ENCODE measurements at regions not wholly inside any gene's neighbourhood (a gene's known extent, or its start where the extent isn't known, plus 50 kb on each side); places are given as distances from the start of the nearest gene placed in this dataset.

DNA sequence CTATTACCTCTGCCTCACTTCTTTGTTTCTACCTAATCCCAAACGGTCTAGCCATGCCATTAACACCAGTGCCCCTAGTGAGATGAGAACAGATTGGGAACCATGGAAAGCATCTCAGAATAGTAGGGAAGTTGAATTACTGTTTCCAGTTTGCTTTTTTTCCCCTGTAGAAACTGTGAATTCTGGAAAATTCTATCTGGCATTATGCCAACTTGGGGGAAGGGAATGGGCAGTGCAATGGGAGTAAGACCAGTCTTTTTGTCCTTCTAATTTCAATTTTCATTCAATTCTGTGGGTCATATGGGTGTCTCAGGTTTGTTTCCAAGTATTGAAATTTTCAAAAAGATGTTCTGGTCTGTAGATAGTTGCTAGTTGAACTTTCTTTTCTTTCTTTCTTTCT, 1666.1 kb downstream of the SLITRK1 start:
- no peaks in the 10 kb centered on the region for H3K36me3 ChIP-seq (ENCODE audit: insufficient read depth, low read length)
- TF ChIP-seq SMC3 (conservative IDR thresholded peaks at IDR 0.05; ENCODE audit: poor library complexity) (no peak), RAD21 (conservative IDR thresholded peaks at IDR 0.05) (no peak), EP300 (conservative IDR thresholded peaks at IDR 0.05; ENCODE audit: poor library complexity, severe bottlenecking) (no peak), EZH2 (IDR thresholded peaks at IDR 0.05; ENCODE audit: borderline replicate concordance, insufficient read depth, low read length, poor library complexity, severe bottlenecking) (no peak), POLR2AphosphoS5 (IDR thresholded peaks at IDR 0.05) (no peak), TAF1 (IDR thresholded peaks at IDR 0.05; ENCODE audit: low read depth) (no peak)
- TF ChIP-seq, protein P1, sequence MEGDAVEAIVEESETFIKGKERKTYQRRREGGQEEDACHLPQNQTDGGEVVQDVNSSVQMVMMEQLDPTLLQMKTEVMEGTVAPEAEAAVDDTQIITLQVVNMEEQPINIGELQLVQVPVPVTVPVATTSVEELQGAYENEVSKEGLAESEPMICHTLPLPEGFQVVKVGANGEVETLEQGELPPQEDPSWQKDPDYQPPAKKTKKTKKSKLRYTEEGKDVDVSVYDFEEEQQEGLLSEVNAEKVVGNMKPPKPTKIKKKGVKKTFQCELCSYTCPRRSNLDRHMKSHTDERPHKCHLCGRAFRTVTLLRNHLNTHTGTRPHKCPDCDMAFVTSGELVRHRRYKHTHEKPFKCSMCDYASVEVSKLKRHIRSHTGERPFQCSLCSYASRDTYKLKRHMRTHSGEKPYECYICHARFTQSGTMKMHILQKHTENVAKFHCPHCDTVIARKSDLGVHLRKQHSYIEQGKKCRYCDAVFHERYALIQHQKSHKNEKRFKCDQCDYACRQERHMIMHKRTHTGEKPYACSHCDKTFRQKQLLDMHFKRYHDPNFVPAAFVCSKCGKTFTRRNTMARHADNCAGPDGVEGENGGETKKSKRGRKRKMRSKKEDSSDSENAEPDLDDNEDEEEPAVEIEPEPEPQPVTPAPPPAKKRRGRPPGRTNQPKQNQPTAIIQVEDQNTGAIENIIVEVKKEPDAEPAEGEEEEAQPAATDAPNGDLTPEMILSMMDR (IDR thresholded peaks at IDR 0.05; ENCODE audit: poor library complexity, severe bottlenecking), result no peak

DNA sequence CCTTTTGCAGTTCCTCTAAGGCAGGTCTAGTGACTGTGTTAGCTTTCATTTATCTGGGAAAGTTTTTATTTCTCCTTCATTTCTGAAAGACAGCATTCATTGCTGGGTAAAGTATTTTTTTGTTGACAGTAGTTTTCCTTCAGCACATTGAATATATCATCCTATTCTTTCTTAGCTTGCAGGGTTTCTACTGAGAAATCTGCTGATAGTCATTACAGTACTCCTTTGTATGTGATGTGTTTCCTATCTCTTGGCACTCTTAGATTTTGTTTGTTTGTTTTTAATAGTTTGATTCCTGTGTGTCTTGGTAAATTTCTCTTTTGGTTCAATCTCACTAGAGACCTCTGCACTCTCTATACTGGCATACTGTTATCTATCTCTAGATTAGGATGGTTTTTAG, 1667.9 kb downstream of the SLITRK1 start:
- Histone ChIP-seq H3K27ac (ENCODE audit: low read length) (no peak overlapping the region), H3K36me3 (ENCODE audit: insufficient read depth, low read length) (no peaks in the 10 kb centered on the region), H4K20me1 (ENCODE audit: insufficient read depth) (no peaks in the 10 kb centered on the region), H3K9ac (ENCODE audit: low read length) (no peak overlapping the region), H3K27me3 (ENCODE audit: insufficient read depth, low read depth, low read length) (no peaks in the 10 kb centered on the region), H3F3A (ENCODE audit: insufficient read depth, low read length, poor library complexity, severe bottlenecking) (no peaks in the 10 kb centered on the region), H3K4me3 (ENCODE audit: low read length) (no peak overlapping the region), H2AFZ (ENCODE audit: low read depth, low read length) (no peak overlapping the region), H3K9me3 (ENCODE audit: low read length) (peaks cover 12% of the 10 kb centered on the region), H3K9me2 (ENCODE audit: insufficient read depth, low read length) (no peaks in the 10 kb centered on the region), H3K79me2 (replicated peaks; ENCODE audit: insufficient read depth, low read length) (no peaks in the 10 kb centered on the region), H3K4me2 (ENCODE audit: low read length) (no peak overlapping the region)
- TF ChIP-seq POLR2AphosphoS5 (IDR thresholded peaks at IDR 0.05), result no peak
- TF ChIP-seq, protein P1 (IDR thresholded peaks at IDR 0.05; ENCODE audit: poor library complexity, severe bottlenecking), result no peak
- TF ChIP-seq RAD21 (conservative IDR thresholded peaks at IDR 0.05), result no peak
- no peak for TF ChIP-seq SMC3 (conservative IDR thresholded peaks at IDR 0.05; ENCODE audit: poor library complexity)
- TF ChIP-seq EZH2 (IDR thresholded peaks at IDR 0.05; ENCODE audit: borderline replicate concordance, insufficient read depth, low read length, poor library complexity, severe bottlenecking), result no peak
- no peak for TF ChIP-seq EP300 (conservative IDR thresholded peaks at IDR 0.05; ENCODE audit: poor library complexity, severe bottlenecking)
- no peak for TF ChIP-seq MXI1 (conservative IDR thresholded peaks at IDR 0.05; ENCODE audit: poor library complexity, severe bottlenecking)
- no peak for TF ChIP-seq TAF1 (IDR thresholded peaks at IDR 0.05; ENCODE audit: low read depth)
- no peak for TF ChIP-seq REST (IDR thresholded peaks at IDR 0.05; ENCODE audit: borderline replicate concordance)

More for the DNA sequence above, 1666.1 kb downstream of the SLITRK1 start:
- H3K4me2 ChIP-seq (ENCODE audit: low read length), result no peak overlapping the region
- no peaks in the 10 kb centered on the region for H4K20me1 ChIP-seq (ENCODE audit: insufficient read depth)
- no peaks in the 10 kb centered on the region for H3K79me2 ChIP-seq (replicated peaks; ENCODE audit: insufficient read depth, low read length)
- no peak overlapping the region for H3K4me3 ChIP-seq (ENCODE audit: low read length)
- no peaks in the 10 kb centered on the region for H3F3A ChIP-seq (ENCODE audit: insufficient read depth, low read length, poor library complexity, severe bottlenecking)
- no peak overlapping the region for H2AFZ ChIP-seq (ENCODE audit: low read depth, low read length)
- H3K27me3 ChIP-seq (ENCODE audit: insufficient read depth, low read depth, low read length), result no peaks in the 10 kb centered on the region
- peaks cover 12% of the 10 kb centered on the region for H3K9me3 ChIP-seq (ENCODE audit: low read length)
- H3K9me2 ChIP-seq (ENCODE audit: insufficient read depth, low read length), result no peaks in the 10 kb centered on the region
- H3K9ac ChIP-seq (ENCODE audit: low read length), result no peak overlapping the region
- H3K27ac ChIP-seq (ENCODE audit: low read length), result no peak overlapping the region
